Endodermal cell (in vitro differentiated cells): ENCODE measurements at regions not wholly inside any gene's neighbourhood (a gene's known extent, or its start where the extent isn't known, plus 50 kb on each side); places are given as distances from the start of the nearest gene placed in this dataset.

Experiments used
- DNase-seq: peaks from one replicate; pipeline ENCODE4 v3.0.0-alpha.2; 2017
- H3K27ac ChIP-seq: 2 replicates; pipeline ENCODE4 v1.5.1; 2013; ENCODE audit warnings: mild to moderate bottlenecking, low read depth, low read length, moderate library complexity
- H3K27me3 ChIP-seq: 2 replicates; pipeline ENCODE4 v1.6.1; 2013; ENCODE audit warnings: mild to moderate bottlenecking, low read length, moderate library complexity; ENCODE audit not compliant: insufficient read depth, control insufficient read depth, poor library complexity, severe bottlenecking
- H3K36me3 ChIP-seq: 2 replicates; pipeline ENCODE4 v1.7.0; 2013; ENCODE audit warnings: mild to moderate bottlenecking, low read length, moderate library complexity; ENCODE audit not compliant: control insufficient read depth, insufficient read depth
- H3K4me1 ChIP-seq: one replicate; pipeline ENCODE4 v1.7.0; 2013; ENCODE audit warnings: low read length; ENCODE audit not compliant: control insufficient read depth, insufficient read depth
- H3K4me3 ChIP-seq: 2 replicates; pipeline ENCODE4 v1.5.1; 2013; ENCODE audit warnings: mild to moderate bottlenecking, low read length, moderate library complexity
- H3K9ac ChIP-seq: 2 replicates; pipeline ENCODE4 v1.6.1; 2013; ENCODE audit warnings: mild to moderate bottlenecking, low read length, moderate library complexity; ENCODE audit not compliant: poor library complexity, severe bottlenecking; ENCODE audit errors: extremely low read depth
- H3K9me3 ChIP-seq: 2 replicates; pipeline ENCODE4 v1.6.1; 2013; ENCODE audit warnings: mild to moderate bottlenecking, low read length, moderate library complexity; ENCODE audit not compliant: control insufficient read depth
- H3K27ac Mint-ChIP-seq: 2 replicates; pipeline ENCODE4 v1.8.0; 2020; ENCODE audit warnings: mixed read lengths
- H3K27me3 Mint-ChIP-seq: 2 replicates; pipeline ENCODE4 v1.8.0; 2021; ENCODE audit warnings: mild to moderate bottlenecking, mixed read lengths; ENCODE audit not compliant: insufficient read depth
- H3K36me3 Mint-ChIP-seq: 2 replicates; pipeline ENCODE4 v1.8.0; 2020; ENCODE audit warnings: low read depth, mixed read lengths
- H3K4me1 Mint-ChIP-seq: 2 replicates; pipeline ENCODE4 v1.8.0; 2020; ENCODE audit warnings: mixed read lengths
- H3K4me3 Mint-ChIP-seq: 2 replicates; pipeline ENCODE4 v1.8.0; 2020; ENCODE audit warnings: mild to moderate bottlenecking, moderate library complexity, mixed read lengths
- H3K9me3 Mint-ChIP-seq: 2 replicates; pipeline ENCODE4 v1.8.0; 2020; ENCODE audit warnings: mild to moderate bottlenecking, mixed read lengths
- whole genome bisulfite sequencing, 2 experiments: methylation state at CpG; one replicate each; pipeline versions ENCODE4 v1.1.5 to v1.1.7; 2013; ENCODE audit warnings: missing lambda C conversion rate in 2 of 2, mixed read lengths in 1 of 2; ENCODE audit not compliant: insufficient coverage in 1 of 2, insufficient read length in 1 of 2; 5-methylcytosine and 5-hydroxymethylcytosine counted together
- TF ChIP-seq, protein P1 (sequence below): fragments of 200-600 bp; sonication (generic); conservative IDR thresholded peaks from 2 replicates; pipeline ENCODE4 v1.5.0; 2021; ENCODE audit warnings: antibody characterized with exemption, mild to moderate bottlenecking

DNA sequence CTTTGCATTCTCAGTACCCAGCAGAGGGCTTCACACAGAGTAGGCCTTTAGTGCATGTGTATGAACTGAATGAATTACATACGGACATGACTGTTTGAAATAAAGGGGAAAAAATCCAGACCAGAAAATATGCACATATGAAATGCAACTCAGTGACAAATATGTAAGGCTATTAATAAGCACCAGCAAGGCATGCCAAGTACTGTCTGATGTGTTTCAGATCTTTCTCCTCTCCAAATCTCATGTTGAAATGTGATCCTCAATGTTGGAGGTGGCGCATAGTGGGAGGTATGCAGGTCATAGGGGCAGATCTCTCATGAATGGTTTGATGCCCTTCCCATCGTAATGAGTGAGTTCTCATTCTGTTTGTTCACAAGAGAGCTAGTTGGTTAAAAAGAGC is 87.3 kb upstream of the TOMM7 start:
- peaks cover 18% of the 10 kb centered on the region for H3K36me3 Mint-ChIP-seq
- H3K4me1 Mint-ChIP-seq: no peaks in the 10 kb centered on the region
- H3K9me3 ChIP-seq: peaks cover 35% of the 10 kb centered on the region
- H3K4me1 ChIP-seq: no peaks in the 10 kb centered on the region
- TF ChIP-seq, protein P1, sequence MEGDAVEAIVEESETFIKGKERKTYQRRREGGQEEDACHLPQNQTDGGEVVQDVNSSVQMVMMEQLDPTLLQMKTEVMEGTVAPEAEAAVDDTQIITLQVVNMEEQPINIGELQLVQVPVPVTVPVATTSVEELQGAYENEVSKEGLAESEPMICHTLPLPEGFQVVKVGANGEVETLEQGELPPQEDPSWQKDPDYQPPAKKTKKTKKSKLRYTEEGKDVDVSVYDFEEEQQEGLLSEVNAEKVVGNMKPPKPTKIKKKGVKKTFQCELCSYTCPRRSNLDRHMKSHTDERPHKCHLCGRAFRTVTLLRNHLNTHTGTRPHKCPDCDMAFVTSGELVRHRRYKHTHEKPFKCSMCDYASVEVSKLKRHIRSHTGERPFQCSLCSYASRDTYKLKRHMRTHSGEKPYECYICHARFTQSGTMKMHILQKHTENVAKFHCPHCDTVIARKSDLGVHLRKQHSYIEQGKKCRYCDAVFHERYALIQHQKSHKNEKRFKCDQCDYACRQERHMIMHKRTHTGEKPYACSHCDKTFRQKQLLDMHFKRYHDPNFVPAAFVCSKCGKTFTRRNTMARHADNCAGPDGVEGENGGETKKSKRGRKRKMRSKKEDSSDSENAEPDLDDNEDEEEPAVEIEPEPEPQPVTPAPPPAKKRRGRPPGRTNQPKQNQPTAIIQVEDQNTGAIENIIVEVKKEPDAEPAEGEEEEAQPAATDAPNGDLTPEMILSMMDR: no peak
- no peaks in the 10 kb centered on the region for H3K27me3 Mint-ChIP-seq
- H3K4me3 ChIP-seq: no peak overlapping the region
- H3K27ac Mint-ChIP-seq: no peak overlapping the region
- H3K9me3 Mint-ChIP-seq: peaks cover 6% of the 10 kb centered on the region
- no peaks in the 10 kb centered on the region for H3K36me3 ChIP-seq
- no peak overlapping the region for H3K4me3 Mint-ChIP-seq
- H3K9ac ChIP-seq: no peak overlapping the region
- DNase-seq: no peak
- WGBS, 2 experiments: 99 to 100% methylated on average over 2 to 3 of the region's 3 CpGs
- no peaks in the 10 kb centered on the region for H3K27me3 ChIP-seq
- no peak overlapping the region for H3K27ac ChIP-seq

DNA sequence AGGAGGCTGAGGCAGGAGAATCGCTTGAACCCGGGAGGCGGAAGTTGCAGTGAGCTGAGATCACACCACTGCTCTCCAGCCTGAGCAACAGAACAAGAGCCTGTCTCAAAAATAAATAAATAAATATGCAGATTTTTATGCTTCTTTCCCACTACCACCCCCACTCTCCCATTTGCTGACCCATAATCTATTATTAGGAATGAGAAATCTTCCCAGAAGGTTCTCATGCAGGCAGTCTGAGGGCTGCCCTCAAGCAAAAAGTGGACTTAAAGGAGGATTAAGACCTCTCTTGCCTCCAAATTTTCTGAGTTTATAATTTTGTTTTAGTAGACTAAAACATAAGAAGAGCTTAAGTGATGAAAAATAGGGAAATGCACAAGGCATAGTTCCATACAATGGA is 85.2 kb upstream of the TOMM7 start:
- 93 to 95% methylated on average over 3 of the region's 3 CpGs for WGBS, 2 experiments
- H3K36me3 ChIP-seq: no peaks in the 10 kb centered on the region
- no peak overlapping the region for H3K9ac ChIP-seq
- H3K4me3 ChIP-seq: no peak overlapping the region
- H3K4me3 Mint-ChIP-seq: no peak overlapping the region
- H3K27me3 ChIP-seq: no peaks in the 10 kb centered on the region
- H3K4me1 Mint-ChIP-seq: no peaks in the 10 kb centered on the region
- H3K27me3 Mint-ChIP-seq: no peaks in the 10 kb centered on the region
- TF ChIP-seq, protein P1: no peak
- H3K9me3 ChIP-seq: peaks cover 16% of the 10 kb centered on the region
- no peaks in the 10 kb centered on the region for H3K4me1 ChIP-seq
- H3K36me3 Mint-ChIP-seq: peaks cover 21% of the 10 kb centered on the region
- H3K27ac Mint-ChIP-seq: no peak overlapping the region
- peaks cover 8% of the 10 kb centered on the region for H3K9me3 Mint-ChIP-seq
- no peak for DNase-seq
- no peak overlapping the region for H3K27ac ChIP-seq

DNA sequence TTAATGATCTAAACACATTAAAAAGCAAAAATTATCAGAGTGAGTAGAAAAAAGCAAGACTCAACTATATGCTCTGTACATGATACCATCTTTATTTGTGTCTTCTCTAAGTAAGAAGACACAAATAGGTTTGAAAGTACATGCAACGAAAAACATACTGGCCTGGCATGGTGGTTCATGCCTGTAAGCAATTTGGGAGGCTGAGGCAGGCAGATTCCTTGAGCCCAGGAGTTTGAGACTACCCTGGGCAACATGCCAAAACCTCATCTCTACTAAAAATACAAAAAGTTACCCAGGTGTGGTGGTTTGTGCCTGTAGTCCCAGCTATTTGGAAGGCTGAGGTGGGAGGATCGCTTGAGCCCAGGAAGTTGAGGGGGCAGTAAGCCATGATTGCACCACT is 78.1 kb upstream of the TOMM7 start:
- TF ChIP-seq, protein P1: no peak
- H3K9me3 Mint-ChIP-seq: peaks cover 17% of the 10 kb centered on the region
- no peak overlapping the region for H3K27ac Mint-ChIP-seq
- 89 to 100% methylated on average over 1 to 2 of the region's 2 CpGs for WGBS, 2 experiments
- no peak overlapping the region for H3K4me3 Mint-ChIP-seq
- H3K36me3 Mint-ChIP-seq: peaks cover 10% of the 10 kb centered on the region
- Histone ChIP-seq H3K9me3 (peaks cover 14% of the 10 kb centered on the region), H3K27me3 (no peaks in the 10 kb centered on the region), H3K4me3 (no peak overlapping the region), H3K36me3 (no peaks in the 10 kb centered on the region), H3K9ac (no peak overlapping the region), H3K4me1 (no peaks in the 10 kb centered on the region), H3K27ac (no peak overlapping the region)
- peaks cover 8% of the 10 kb centered on the region for H3K4me1 Mint-ChIP-seq
- DNase-seq: no peak
- no peaks in the 10 kb centered on the region for H3K27me3 Mint-ChIP-seq
